H9 (cell line): ENCODE measurements at regions not wholly inside any gene's neighbourhood (a gene's known extent, or its start where the extent isn't known, plus 50 kb on each side); places are given as distances from the start of the nearest gene placed in this dataset.

ENCODE experiments used
- DNase-seq: peaks from one replicate; pipeline ENCODE4 v3.0.0-alpha.2; 2017
- H2AFZ ChIP-seq: one replicate; pipeline ENCODE4 v1.6.1; 2013; ENCODE audit warnings: mild to moderate bottlenecking, low read length, control low read depth, moderate library complexity
- H2AK5ac ChIP-seq: 2 replicates; pipeline ENCODE4 v1.6.1; 2013; ENCODE audit warnings: low read length, control low read depth, mixed read lengths; ENCODE audit not compliant: insufficient read length
- H2BK120ac ChIP-seq: one replicate; pipeline ENCODE4 v1.6.1; 2013; ENCODE audit warnings: low read depth, mild to moderate bottlenecking, low read length, control low read depth, inconsistent platforms; ENCODE audit not compliant: poor library complexity, severe bottlenecking
- H2BK12ac ChIP-seq: 2 replicates; pipeline ENCODE4 v1.6.1; 2013; ENCODE audit warnings: low read length, control low read depth, mixed read lengths, low read depth; ENCODE audit not compliant: insufficient read length
- H2BK15ac ChIP-seq: 2 replicates; pipeline ENCODE4 v1.6.1; 2013; ENCODE audit warnings: low read depth, low read length, control low read depth
- H2BK20ac ChIP-seq: one replicate; pipeline ENCODE4 v1.6.1; 2013; ENCODE audit warnings: low read depth, mild to moderate bottlenecking, low read length, control low read depth, inconsistent platforms; ENCODE audit not compliant: poor library complexity, severe bottlenecking
- H2BK5ac ChIP-seq: 2 replicates; pipeline ENCODE4 v1.6.1; 2013; ENCODE audit warnings: low read length, control low read depth, mixed read lengths; ENCODE audit not compliant: insufficient read length
- H3K14ac ChIP-seq: 2 replicates; pipeline ENCODE4 v1.6.1; 2013; ENCODE audit warnings: low read length, control low read depth; ENCODE audit not compliant: insufficient read depth
- H3K18ac ChIP-seq: 2 replicates; pipeline ENCODE4 v1.6.1; 2013; ENCODE audit warnings: low read depth, mild to moderate bottlenecking, mixed read lengths, low read length, control low read depth; ENCODE audit not compliant: insufficient read length
- H3K23ac ChIP-seq: 2 replicates; pipeline ENCODE4 v1.6.1; 2013; ENCODE audit warnings: low read length, control low read depth, mixed read lengths, low read depth; ENCODE audit not compliant: insufficient read length
- H3K23me2 ChIP-seq: 2 replicates; pipeline ENCODE4 v1.6.1; 2013; ENCODE audit warnings: low read depth, mild to moderate bottlenecking, mixed read lengths, low read length, control low read depth; ENCODE audit not compliant: insufficient read length, poor library complexity, severe bottlenecking
- H3K27ac ChIP-seq: 2 replicates; pipeline ENCODE4 v1.5.1; 2013; ENCODE audit warnings: low read length, control low read depth, mixed read lengths, low read depth; ENCODE audit not compliant: insufficient read length
- H3K27me3 ChIP-seq: 2 replicates; pipeline ENCODE4 v1.6.1; 2013; ENCODE audit warnings: low read length, control low read depth, inconsistent platforms; ENCODE audit not compliant: insufficient read depth
- H3K4ac ChIP-seq: 2 replicates; pipeline ENCODE4 v1.6.1; 2013; ENCODE audit warnings: low read depth, mild to moderate bottlenecking, control low read depth, inconsistent platforms, low read length, moderate library complexity
- H3K4me1 ChIP-seq: 2 replicates; pipeline ENCODE4 v1.6.1; 2013; ENCODE audit warnings: low read length, control low read depth, inconsistent platforms; ENCODE audit not compliant: insufficient read depth
- H3K4me2 ChIP-seq: 2 replicates; pipeline ENCODE4 v1.6.1; 2013; ENCODE audit warnings: low read length, control low read depth, mixed read lengths; ENCODE audit not compliant: insufficient read length, insufficient read depth
- H3K56ac ChIP-seq: 2 replicates; pipeline ENCODE4 v1.6.1; 2013; ENCODE audit warnings: low read depth, mild to moderate bottlenecking, mixed read lengths, low read length, control low read depth; ENCODE audit not compliant: insufficient read length
- H3K79me1 ChIP-seq: 2 replicates; pipeline ENCODE4 v1.6.1; 2013; ENCODE audit warnings: low read depth, mild to moderate bottlenecking, moderate library complexity, low read length, control low read depth, inconsistent platforms; ENCODE audit not compliant: insufficient read depth, poor library complexity, severe bottlenecking
- H3K79me2 ChIP-seq: 2 replicates; pipeline ENCODE4 v1.6.1; 2013; ENCODE audit warnings: low read length, control low read depth, inconsistent platforms; ENCODE audit not compliant: insufficient read depth
- H3K9ac ChIP-seq: 2 replicates; pipeline ENCODE4 v1.6.1; 2013; ENCODE audit warnings: low read length, control low read depth, mixed read lengths; ENCODE audit not compliant: insufficient read length; ENCODE audit errors: extremely low read depth
- H3K9me3 ChIP-seq: one replicate; pipeline ENCODE4 v1.6.1; 2013; ENCODE audit warnings: low read depth, low read length, inconsistent platforms; ENCODE audit not compliant: control insufficient read depth
- H3T11ph ChIP-seq: one replicate; pipeline ENCODE4 v1.6.1; 2013; ENCODE audit warnings: mild to moderate bottlenecking, low read length, control low read depth, inconsistent platforms
- H4K20me1 ChIP-seq: one replicate; pipeline ENCODE4 v1.6.1; 2013; ENCODE audit not compliant: control insufficient read depth, insufficient read length, insufficient read depth
- H4K5ac ChIP-seq: 2 replicates; pipeline ENCODE4 v1.6.1; 2013; ENCODE audit warnings: low read depth, mild to moderate bottlenecking, mixed read lengths, low read length, control low read depth; ENCODE audit not compliant: insufficient read length
- H4K8ac ChIP-seq: replicated peaks from 2 replicates; pipeline ENCODE4 v1.6.1; 2013; ENCODE audit warnings: low read length, control low read depth, mixed read lengths, low read depth; ENCODE audit not compliant: insufficient read length
- H4K91ac ChIP-seq: 2 replicates; pipeline ENCODE4 v1.6.1; 2013; ENCODE audit warnings: low read depth, mild to moderate bottlenecking, moderate library complexity, mixed read lengths, low read length, control low read depth; ENCODE audit not compliant: insufficient read length
- H3K27ac Mint-ChIP-seq, 3 experiments: 2 replicates in 2 of 3; 3 replicates in 1 of 3; pipeline ENCODE4 v1.8.0; 2020 to 2021; ENCODE audit warnings: mixed read lengths in 3 of 3, mild to moderate bottlenecking in 1 of 3, moderate library complexity in 1 of 3
- H3K27me3 Mint-ChIP-seq: 2 replicates; pipeline ENCODE4 v1.8.0; 2021; ENCODE audit warnings: low read depth, mild to moderate bottlenecking, moderate library complexity, mixed read lengths
- H3K36me3 Mint-ChIP-seq, 3 experiments: 2 replicates in 2 of 3; 3 replicates in 1 of 3; pipeline ENCODE4 v1.8.0; 2020 to 2021; ENCODE audit warnings: low read depth in 3 of 3, mixed read lengths in 3 of 3; ENCODE audit not compliant: insufficient read depth in 1 of 3
- H3K4me1 Mint-ChIP-seq, 2 experiments: 2 replicates each; pipeline ENCODE4 v1.8.0; 2020; ENCODE audit warnings: mixed read lengths in 2 of 2
- H3K4me3 Mint-ChIP-seq, 2 experiments: 2 replicates in 1 of 2; 3 replicates in 1 of 2; pipeline ENCODE4 v1.8.0; 2020 to 2021; ENCODE audit warnings: mild to moderate bottlenecking in 2 of 2, mixed read lengths in 2 of 2, moderate library complexity in 1 of 2
- H3K9me3 Mint-ChIP-seq, 2 experiments: 2 replicates in 1 of 2; 3 replicates in 1 of 2; pipeline ENCODE4 v1.8.0; 2020; ENCODE audit warnings: mild to moderate bottlenecking in 2 of 2, mixed read lengths in 2 of 2, moderate library complexity in 1 of 2
- CTCF ChIP-seq: fragments of 200-600 bp; sonication (generic); conservative IDR thresholded peaks from 3 replicates; pipeline ENCODE4 v1.8.0; 2021; ENCODE audit warnings: antibody characterized with exemption, mild to moderate bottlenecking
- WGBS: extraction: QIAGEN DNeasy Blood & Tissue Kit; methylation state at CpG from one replicate; pipeline ENCODE4 v1.1.7; 2013; ENCODE audit warnings: missing lambda C conversion rate, low lambda C conversion rate, mixed read lengths; ENCODE audit not compliant: insufficient read length; ENCODE audit errors: extremely low coverage; 5-methylcytosine and 5-hydroxymethylcytosine counted together

- no peak for DNase-seq
- Histone ChIP-seq H2BK15ac (no peak overlapping the region), H3K18ac (no peak overlapping the region), H3K9me3 (no peaks in the 10 kb centered on the region), H3K27me3 (no peaks in the 10 kb centered on the region), H2AFZ (no peak overlapping the region), H3K27ac (no peak overlapping the region), H2BK12ac (no peak overlapping the region), H2BK5ac (no peak overlapping the region), H3K79me1 (no peaks in the 10 kb centered on the region), H4K5ac (no peak overlapping the region), H3K23ac (no peak overlapping the region), H4K91ac (no peak overlapping the region), H3T11ph (no peak overlapping the region), H3K23me2 (no peaks in the 10 kb centered on the region), H3K4me2 (no peak overlapping the region), H4K20me1 (no peaks in the 10 kb centered on the region), H3K14ac (no peak overlapping the region), H3K4ac (no peak overlapping the region), H3K56ac (no peak overlapping the region), H3K4me1 (peaks cover 3% of the 10 kb centered on the region; the same call in 1 of the 2 replicates), H2BK120ac (no peak overlapping the region), H3K9ac (no peak overlapping the region), H4K8ac (no peak overlapping the region), H3K79me2 (no peaks in the 10 kb centered on the region), H2BK20ac (no peak overlapping the region), H2AK5ac (no peak overlapping the region)
- Mint-ChIP-seq H3K9me3 (peaks cover 0 to 2% of the 10 kb centered on the region in 2 experiments; a peak in 1 of 5 replicates), H3K4me1 (peaks cover 8 to 11% of the 10 kb centered on the region in 2 experiments), H3K27ac (no peak overlapping the region), H3K4me3 (no peak overlapping the region), H3K27me3 (no peaks in the 10 kb centered on the region; the same call in 1 of the 2 replicates), H3K36me3 (no peaks in the 10 kb centered on the region; a peak in 3 of 7 replicates)
- no CpG with 5 or more reads among the region's 4 CpGs for WGBS
- TF ChIP-seq CTCF: no peak
Measured at GRCh38 chr10:93236393-93237040, 162.8 kb downstream of the CYP26A1 start.
